Tibial nerve (tissue), 3 donors: ENCODE measurements at regions not wholly inside any gene's neighbourhood (a gene's known extent, or its start where the extent isn't known, plus 50 kb on each side); places are given as distances from the start of the nearest gene placed in this dataset.

Experiments used
- CTCF ChIP-seq, 5 experiments: fragments of 200-600 bp in 3 of 5; fragments of 450-650 bp in 2 of 5; sonication (generic) in 3 of 5; IDR thresholded peaks; one replicate each; pipeline ENCODE4 v1.5.1; 2016 to 2019; ENCODE audit warnings: antibody characterized with exemption in 5 of 5, mild to moderate bottlenecking in 3 of 5, moderate library complexity in 2 of 5
- POLR2A ChIP-seq, 2 donors: fragments of 450-650 bp; IDR thresholded peaks; one replicate each; pipeline ENCODE4 v1.6.1; 2017; ENCODE audit warnings: antibody characterized with exemption in 2 of 2, mild to moderate bottlenecking in 2 of 2, moderate library complexity in 2 of 2

- TF ChIP-seq CTCF (IDR thresholded peaks at IDR 0.05) = no peak
- no peak for TF ChIP-seq POLR2A (IDR thresholded peaks at IDR 0.05)
Measured at GRCh38 chr1:114272593-114272992, 118.9 kb upstream of the SYT6 start.
